Upper lobe of left lung (tissue), 6 donors: ENCODE measurements at regions not wholly inside any gene's neighbourhood (a gene's known extent, or its start where the extent isn't known, plus 50 kb on each side); places are given as distances from the start of the nearest gene placed in this dataset.

Source experiments
- ATAC-seq, 2 donors: fragments of 200-7000 bp; cut with Tn5 transposase; one replicate each; pipeline ENCODE4 v1.9.1; 2022; ENCODE audit warnings: mild to moderate bottlenecking in 2 of 2, moderate library complexity in 2 of 2; ENCODE audit not compliant: low FRiP score in 2 of 2
- DNase-seq, 2 donors: peaks; one replicate each; pipeline ENCODE4 v3.0.0-alpha.2; 2019 to 2020
- H3K27ac ChIP-seq, 4 donors: fragments of 200-600 bp; sonication (generic); one replicate each; pipeline ENCODE4 v1.5.1; 2016 to 2019
- H3K27me3 ChIP-seq, 4 donors: fragments of 200-600 bp; sonication (generic); one replicate each; pipeline ENCODE4 v1.5.1; 2017 to 2019
- H3K36me3 ChIP-seq, 4 donors: fragments of 200-600 bp; sonication (generic); one replicate each; pipeline ENCODE4 v1.5.1; 2016 to 2019
- H3K4me1 ChIP-seq, 4 donors: fragments of 200-600 bp; sonication (generic); one replicate each; pipeline ENCODE4 v1.5.1; 2018 to 2019
- H3K4me3 ChIP-seq, 4 donors: fragments of 200-600 bp; sonication (generic); one replicate each; pipeline ENCODE4 v1.5.1; 2017 to 2019; ENCODE audit warnings: mild to moderate bottlenecking in 2 of 4, moderate library complexity in 1 of 4
- H3K9me3 ChIP-seq, 4 donors: fragments of 200-600 bp; sonication (generic); one replicate each; pipeline ENCODE4 v1.5.1; 2018 to 2019
- CTCF ChIP-seq, 6 experiments: fragments of 450-650 bp in 4 of 6; fragments of 200-600 bp in 2 of 6; sonication (generic) in 2 of 6; IDR thresholded peaks; one replicate each; pipeline ENCODE4 v1.5.1; 2016 to 2019; ENCODE audit warnings: antibody characterized with exemption in 6 of 6
- EP300 ChIP-seq, 4 donors: sonication (generic); formaldehyde crosslinking; IDR thresholded peaks; one replicate each; pipeline ENCODE4 v1.5.1; 2017; ENCODE audit warnings: antibody characterized with exemption in 4 of 4, control low read depth in 2 of 4
- POLR2A ChIP-seq, 4 donors: fragments of 450-650 bp; IDR thresholded peaks; one replicate each; pipeline ENCODE4 v1.5.1; 2016 to 2017; ENCODE audit warnings: antibody characterized with exemption in 4 of 4, mild to moderate bottlenecking in 2 of 4
- POLR2AphosphoS5 ChIP-seq, 2 donors: sonication (generic); formaldehyde crosslinking; IDR thresholded peaks; one replicate each; pipeline ENCODE4 v1.5.1; 2017; ENCODE audit warnings: antibody characterized with exemption in 2 of 2
- WGBS, 2 donors: methylation state at CpG; one replicate each; pipeline ENCODE4 v1.1.5; 2017 to 2018; 5-methylcytosine and 5-hydroxymethylcytosine counted together
- donor health status: DM: no; HTN: no; CAD: no; lungs with moderate emphysema.
- donor health status: DM: no; HTN: yes; CAD: no; lungs with severe emphysema.

GRCh38 chr2:216320852-216321251, 51.4 kb downstream of the MARCHF4 start:
- H3K9me3 ChIP-seq = no peaks in the 10 kb centered on the region
- H3K4me1 ChIP-seq = no peaks in the 10 kb centered on the region
- H3K27me3 ChIP-seq = no peaks in the 10 kb centered on the region
- 93 to 94% methylated on average over 7 of the region's 7 CpGs for WGBS, 2 donors
- DNase-seq (no peak), ATAC-seq (no peak)
- no peak overlapping the region for H3K27ac ChIP-seq
- TF ChIP-seq POLR2A (IDR thresholded peaks at IDR 0.05) (no peak), CTCF (IDR thresholded peaks at IDR 0.05) (no peak), POLR2AphosphoS5 (IDR thresholded peaks at IDR 0.05) (no peak)
- no peaks in the 10 kb centered on the region for H3K36me3 ChIP-seq
- no peak overlapping the region for H3K4me3 ChIP-seq

- ATAC-seq = no peak
- WGBS, 2 donors = 82 to 93% methylated on average over 2 of the region's 2 CpGs
- no peak for TF ChIP-seq EP300 (IDR thresholded peaks at IDR 0.05)
- no peak for TF ChIP-seq CTCF (IDR thresholded peaks at IDR 0.05)
- TF ChIP-seq POLR2AphosphoS5 (IDR thresholded peaks at IDR 0.05) = no peak
- no peak for TF ChIP-seq POLR2A (IDR thresholded peaks at IDR 0.05)
- Histone ChIP-seq H3K9me3 (no peaks in the 10 kb centered on the region), H3K27me3 (no peaks in the 10 kb centered on the region), H3K36me3 (no peaks in the 10 kb centered on the region), H3K4me1 (no peaks in the 10 kb centered on the region), H3K27ac (no peak overlapping the region), H3K4me3 (no peak overlapping the region)
- no peak for DNase-seq
These were observed 52.5 kb downstream of the MARCHF4 start for GRCh38 chr2:216319771-216320170.

GRCh38 chr2:216318521-216318874, 53.8 kb downstream of the MARCHF4 start:
- ATAC-seq (no peak), DNase-seq (no peak)
- H3K27me3 ChIP-seq = no peaks in the 10 kb centered on the region
- H3K4me3 ChIP-seq = no peak overlapping the region
- no peak overlapping the region for H3K27ac ChIP-seq
- H3K9me3 ChIP-seq = no peaks in the 10 kb centered on the region
- no peaks in the 10 kb centered on the region for H3K36me3 ChIP-seq
- WGBS, 2 donors = 76 to 77% methylated on average over 2 of the region's 2 CpGs
- no peak for TF ChIP-seq CTCF (IDR thresholded peaks at IDR 0.05)
- no peak for TF ChIP-seq EP300 (IDR thresholded peaks at IDR 0.05)
- no peak for TF ChIP-seq POLR2A (IDR thresholded peaks at IDR 0.05)
- no peak for TF ChIP-seq POLR2AphosphoS5 (IDR thresholded peaks at IDR 0.05)
- H3K4me1 ChIP-seq = no peaks in the 10 kb centered on the region

- Histone ChIP-seq H3K36me3 (no peaks in the 10 kb centered on the region), H3K27me3 (no peaks in the 10 kb centered on the region), H3K4me3 (no peak overlapping the region), H3K27ac (no peak overlapping the region), H3K4me1 (no peaks in the 10 kb centered on the region), H3K9me3 (no peaks in the 10 kb centered on the region)
- 55 to 66% methylated on average over 9 of the region's 9 CpGs for WGBS, 2 donors
- no peak for TF ChIP-seq POLR2A (IDR thresholded peaks at IDR 0.05)
- TF ChIP-seq POLR2AphosphoS5 (IDR thresholded peaks at IDR 0.05) = no peak
- no peak for TF ChIP-seq CTCF (IDR thresholded peaks at IDR 0.05)
- no peak for TF ChIP-seq EP300 (IDR thresholded peaks at IDR 0.05)
- DNase-seq (no peak), ATAC-seq (no peak)
These were observed 54.3 kb downstream of the MARCHF4 start for GRCh38 chr2:216317831-216318520.

GRCh38 chr2:216316743-216317142, 55.5 kb downstream of the MARCHF4 start:
- 89 to 95% methylated on average over 2 of the region's 2 CpGs for WGBS, 2 donors
- TF ChIP-seq EP300 (IDR thresholded peaks at IDR 0.05) (no peak), POLR2AphosphoS5 (IDR thresholded peaks at IDR 0.05) (no peak), CTCF (IDR thresholded peaks at IDR 0.05) (no peak), POLR2A (IDR thresholded peaks at IDR 0.05) (no peak)
- H3K27me3 ChIP-seq = no peaks in the 10 kb centered on the region
- no peak overlapping the region for H3K27ac ChIP-seq
- no peak for DNase-seq
- H3K4me3 ChIP-seq = no peak overlapping the region
- no peak for ATAC-seq
- no peaks in the 10 kb centered on the region for H3K9me3 ChIP-seq
- H3K4me1 ChIP-seq = no peaks in the 10 kb centered on the region
- H3K36me3 ChIP-seq = no peaks in the 10 kb centered on the region
